CD4-positive, alpha-beta T cell treated with Interleukin-15 for 4 hours (primary cell): ENCODE measurements at regions not wholly inside any gene's neighbourhood (a gene's known extent, or its start where the extent isn't known, plus 50 kb on each side); places are given as distances from the start of the nearest gene placed in this dataset.

Experiments
- DNase-seq: peaks from one replicate; pipeline ENCODE4 v3.0.0-alpha.2; 2020; ENCODE audit warnings: low spot score

GRCh38 chr5:166505067-166505466, 1786.4 kb upstream of the WWC1 start:
- no peak for DNase-seq

- DNase-seq: no peak
Measured at GRCh38 chr5:166505544-166505943, 1785.9 kb upstream of the WWC1 start.

DNA sequence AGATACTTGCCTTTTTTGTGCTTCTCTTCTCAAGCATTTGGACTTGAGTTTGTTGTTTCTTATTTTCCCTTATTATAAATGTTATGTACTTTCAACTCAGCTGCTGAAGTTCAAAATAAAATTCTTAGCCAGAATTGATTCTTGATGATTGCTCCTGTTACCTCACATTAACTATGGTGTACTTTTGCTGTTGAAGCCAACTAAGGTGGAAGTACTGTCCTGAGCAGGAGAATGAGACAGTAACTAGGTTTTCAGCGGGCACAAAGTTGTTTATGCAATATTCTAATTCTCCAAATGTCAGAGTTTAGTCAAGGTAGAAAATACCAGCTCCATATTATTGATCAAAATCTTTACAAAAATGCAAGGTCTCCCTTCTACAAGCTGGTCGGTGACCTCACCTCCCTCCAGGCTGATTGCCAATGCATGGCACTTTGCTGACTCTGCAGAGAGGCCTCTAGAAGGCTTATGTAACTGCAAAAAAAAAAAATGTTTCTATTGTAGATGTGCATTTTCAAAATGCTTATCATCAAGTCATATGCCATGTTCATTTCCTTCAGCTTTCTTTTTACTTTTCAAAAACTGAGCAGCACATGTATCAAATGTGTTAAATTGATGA, 1783.5 kb upstream of the WWC1 start:
- DNase-seq: no peak

DNA sequence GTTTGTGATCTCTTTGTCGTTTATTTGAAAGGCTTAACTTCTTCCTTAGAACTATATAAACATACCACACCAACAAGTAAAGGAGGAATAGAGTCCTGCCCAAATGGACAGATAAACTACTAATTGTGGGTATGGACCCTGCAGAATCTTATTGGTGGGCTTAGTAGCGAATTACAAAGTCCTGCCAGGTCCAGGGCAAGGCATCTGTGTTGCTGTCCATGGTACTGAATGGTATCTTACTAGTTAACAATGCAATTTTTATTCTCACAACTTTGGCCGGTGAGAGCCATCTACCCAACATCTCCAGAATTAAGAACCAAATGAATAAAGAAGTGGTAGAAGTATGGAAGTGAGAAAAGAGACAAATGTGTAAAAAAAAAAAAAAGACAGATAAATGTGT, 1782.4 kb upstream of the WWC1 start:
- DNase-seq: no peak

GRCh38 chr5:166517976-166518375, 1773.5 kb upstream of the WWC1 start:
- no peak for DNase-seq

DNA sequence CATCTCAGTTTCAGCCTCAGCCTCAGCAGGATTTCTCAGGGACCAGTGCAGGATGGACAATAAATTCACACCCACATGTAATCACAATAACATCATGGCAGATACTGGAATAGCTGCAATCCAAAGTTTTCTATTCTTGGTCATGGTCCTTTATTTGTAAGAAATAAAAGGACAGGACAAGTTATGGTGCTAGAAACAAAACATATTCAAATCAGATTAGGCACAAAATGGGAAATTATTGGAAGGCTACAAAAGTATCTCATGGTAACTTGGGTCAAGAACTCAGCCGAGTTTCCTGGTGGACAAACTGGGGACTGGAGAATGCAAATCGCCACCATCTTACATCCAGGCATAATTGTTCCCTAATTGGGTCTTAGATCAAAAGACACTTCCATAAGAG, 1768.2 kb upstream of the WWC1 start:
- DNase-seq: no peak

GRCh38 chr5:166529200-166529599, 1762.2 kb upstream of the WWC1 start:
- DNase-seq: no peak

DNA sequence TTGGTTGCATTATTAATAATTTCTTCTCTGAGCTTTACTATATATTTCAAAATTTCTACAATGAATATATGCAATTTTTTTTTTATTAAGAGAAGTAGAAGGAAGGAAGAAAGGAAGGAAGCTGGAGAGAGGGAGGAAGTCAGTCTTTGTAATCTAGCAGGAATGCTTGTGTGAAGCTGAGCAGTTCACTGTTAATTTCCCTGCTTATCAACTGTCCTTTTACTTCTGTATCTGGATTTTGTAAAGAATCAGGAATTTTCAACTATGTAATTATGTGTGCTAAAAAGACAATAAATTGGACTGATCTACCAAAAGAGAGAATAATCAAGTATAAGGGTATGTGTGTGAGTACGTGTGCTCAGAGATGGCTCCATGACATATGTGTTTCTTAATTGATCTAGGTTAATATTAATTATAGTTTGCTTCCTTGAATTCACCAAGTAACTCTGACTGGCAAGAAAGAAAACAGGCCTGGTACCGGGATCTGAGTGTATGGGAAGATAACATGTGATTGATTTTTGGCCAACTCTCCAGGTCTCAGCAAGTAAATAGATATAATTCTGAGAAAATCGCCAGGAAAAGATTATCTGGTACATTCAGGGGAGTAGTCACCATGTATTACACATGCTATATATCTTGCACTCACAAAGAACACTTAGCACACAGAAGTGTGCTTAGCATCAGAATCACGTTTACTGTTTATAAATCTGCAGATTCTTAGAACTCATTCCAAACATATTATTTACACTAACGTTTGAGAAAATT, 1758.8 kb upstream of the WWC1 start:
- no peak for DNase-seq

DNA sequence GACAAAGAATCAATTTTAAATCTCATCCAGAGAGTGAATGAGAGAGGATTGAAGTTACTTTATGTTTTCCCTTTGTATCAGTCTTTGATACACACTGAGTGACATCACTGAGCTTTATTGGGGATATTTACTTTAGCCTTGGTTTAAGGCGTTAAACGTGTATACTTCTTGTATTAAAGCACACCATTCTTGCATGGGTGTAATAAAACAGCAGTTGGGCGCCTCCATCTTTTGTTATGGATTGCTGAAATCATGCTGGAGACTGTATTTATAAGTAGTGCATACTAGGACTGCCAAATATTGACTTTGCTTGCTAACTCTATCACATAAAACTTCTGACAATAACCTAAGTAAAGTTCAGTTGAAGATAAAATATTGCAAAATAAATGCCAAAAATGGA, 1755.8 kb upstream of the WWC1 start:
- no peak for DNase-seq

- DNase-seq: no peak
Measured at GRCh38 chr5:166540156-166540555, 1751.3 kb upstream of the WWC1 start.

DNA sequence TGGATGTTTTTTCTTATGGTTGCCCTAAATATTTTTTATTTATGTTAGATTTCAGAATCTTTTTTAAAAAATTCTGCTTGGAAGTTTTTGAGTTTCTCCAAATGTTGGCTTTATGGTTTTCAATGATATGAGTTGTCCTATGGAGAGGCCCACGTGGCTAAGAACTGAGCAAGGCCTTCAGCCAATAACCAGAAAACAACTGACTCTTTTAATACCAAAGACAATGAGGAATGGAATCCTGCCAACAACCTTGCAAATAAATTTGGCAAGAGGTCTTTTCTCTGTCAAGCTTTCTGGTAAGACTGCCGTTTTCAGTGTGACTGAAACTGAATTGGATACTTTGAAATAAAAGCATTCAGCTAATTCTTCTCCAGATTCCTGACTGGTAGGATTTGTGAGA, 1740.1 kb upstream of the WWC1 start:
- no peak for DNase-seq

- DNase-seq: no peak
Measured at GRCh38 chr5:166553778-166554177, 1737.7 kb upstream of the WWC1 start.

GRCh38 chr5:166561759-166562158, 1729.7 kb upstream of the WWC1 start:
- no peak for DNase-seq

DNA sequence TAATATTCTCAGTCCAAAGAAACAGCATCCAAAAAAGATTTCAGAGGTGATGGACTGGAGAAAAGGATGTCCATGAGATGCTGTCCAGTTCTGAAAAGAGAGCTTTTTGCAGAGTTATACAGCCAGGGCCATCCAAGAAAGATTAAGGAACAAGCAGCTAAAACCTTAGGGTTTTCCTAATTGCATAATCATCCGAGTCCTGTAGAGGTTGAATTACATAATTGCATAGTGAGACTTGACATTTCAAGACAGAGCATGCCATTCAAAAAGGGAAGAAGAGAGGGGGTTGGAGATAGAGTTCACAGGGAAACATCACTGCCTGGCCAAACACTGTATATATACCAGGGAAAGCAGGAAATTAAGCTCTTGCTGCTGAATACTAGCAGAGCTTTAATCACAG, 1729.2 kb upstream of the WWC1 start:
- no peak for DNase-seq

GRCh38 chr5:166566725-166567124, 1724.7 kb upstream of the WWC1 start:
- no peak for DNase-seq

- DNase-seq: no peak
Measured at GRCh38 chr5:166570865-166571264, 1720.6 kb upstream of the WWC1 start.

DNA sequence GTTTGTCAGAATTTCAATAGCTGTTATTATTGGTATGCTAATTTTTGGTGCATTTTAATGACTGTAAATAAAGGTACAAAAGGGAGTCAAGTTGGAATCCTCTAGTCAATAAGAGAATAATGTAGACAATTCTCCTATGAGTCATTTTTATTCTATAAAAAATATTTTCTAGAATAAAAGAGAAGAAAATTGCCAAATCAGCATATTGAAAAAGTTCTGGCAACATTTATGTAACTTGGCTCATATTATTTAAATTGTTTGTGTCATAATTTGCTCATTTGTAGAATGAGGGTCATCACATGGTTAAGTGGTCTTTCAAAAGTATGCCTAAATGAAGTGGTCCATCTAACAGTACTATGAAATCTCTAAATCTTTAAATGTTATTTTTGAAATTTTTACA, 1719.8 kb upstream of the WWC1 start:
- no peak for DNase-seq

DNA sequence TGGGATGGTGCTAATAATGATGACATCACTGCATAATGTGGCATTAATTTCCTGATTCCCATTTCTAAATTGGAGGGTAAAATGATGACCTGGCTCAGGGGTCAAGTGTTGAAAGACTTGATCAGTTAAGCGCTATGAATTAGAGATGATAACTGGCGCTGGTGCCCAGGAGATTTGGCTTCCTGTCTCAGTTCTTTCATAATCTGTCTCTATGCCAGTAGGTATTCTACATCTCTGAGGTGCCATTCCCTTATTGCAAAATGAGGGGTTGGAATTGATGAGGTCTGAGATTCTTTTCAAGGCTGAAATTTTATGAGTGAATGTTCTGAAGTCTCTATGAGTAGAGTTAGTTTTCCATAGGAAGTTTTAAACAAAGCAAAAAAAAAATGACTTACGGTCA, 1715.1 kb upstream of the WWC1 start:
- no peak for DNase-seq

DNA sequence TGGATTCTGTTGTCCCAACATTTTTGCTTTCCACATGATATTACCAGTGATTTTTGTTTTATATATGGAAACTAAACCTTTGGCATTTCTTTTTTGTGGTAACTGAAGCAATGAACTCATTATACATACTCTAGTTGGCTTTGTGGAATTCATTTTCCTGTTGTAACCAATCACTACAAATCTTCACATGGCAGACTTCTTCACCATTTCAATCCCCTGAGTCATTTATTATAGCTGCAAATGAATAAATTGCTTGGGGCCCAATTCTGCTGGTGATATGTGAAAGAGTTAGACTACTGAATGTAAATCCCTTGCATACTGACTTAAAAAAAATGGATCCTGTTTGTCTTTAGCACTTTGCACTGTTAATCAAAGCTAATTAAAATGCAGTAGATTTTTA, 1709.6 kb upstream of the WWC1 start:
- no peak for DNase-seq

DNA sequence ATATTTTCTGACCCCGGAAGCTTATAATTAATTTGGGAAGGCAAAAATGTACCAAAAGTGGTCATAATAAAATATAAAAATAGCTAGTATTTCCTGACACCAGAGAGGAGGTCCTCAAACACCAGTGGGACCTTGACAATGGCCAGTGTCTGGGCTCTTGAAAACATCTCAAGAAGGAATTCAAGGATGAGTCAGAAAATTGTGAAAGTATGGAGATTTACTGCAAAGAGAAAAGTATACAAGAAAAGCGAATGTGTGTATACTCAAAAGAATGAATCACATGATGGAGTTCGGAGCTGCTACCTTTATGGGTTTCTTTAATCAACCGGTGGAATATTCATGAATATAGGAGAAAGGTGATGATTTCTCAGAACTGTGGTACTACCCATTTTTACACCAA, 1709.0 kb upstream of the WWC1 start:
- no peak for DNase-seq

GRCh38 chr5:166594567-166594966, 1696.9 kb upstream of the WWC1 start:
- DNase-seq: no peak

DNA sequence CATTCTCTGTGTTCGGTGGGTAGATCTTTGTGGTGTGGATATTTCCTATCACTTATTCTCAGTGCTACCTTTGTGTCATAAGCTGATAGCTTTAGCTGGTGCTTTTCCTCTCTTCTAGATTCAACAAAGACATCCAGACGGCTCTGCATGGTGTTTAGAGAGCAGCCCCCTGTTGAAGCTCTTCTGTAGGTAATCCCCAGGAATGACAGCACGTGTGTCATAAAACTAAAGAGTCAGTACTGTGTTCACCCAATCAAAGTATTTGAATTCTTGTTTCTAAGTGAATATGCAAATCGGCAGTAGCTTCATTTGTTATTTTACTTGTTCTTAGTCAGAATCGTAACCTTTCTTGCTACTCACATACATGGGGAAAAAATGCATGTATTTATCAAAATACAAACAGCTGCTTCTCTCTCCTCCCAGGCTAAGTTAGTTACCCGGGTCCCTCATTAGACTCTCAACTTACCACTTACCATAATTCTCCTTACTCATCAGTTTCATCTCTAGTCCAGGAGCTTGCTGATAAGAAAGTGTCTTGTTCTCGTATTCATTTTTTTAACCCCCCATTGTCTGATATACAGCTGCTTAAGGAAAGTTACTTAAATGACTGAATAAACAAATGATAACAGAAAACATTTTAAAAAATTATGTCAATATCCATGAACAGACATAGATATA, 1696.0 kb upstream of the WWC1 start:
- no peak for DNase-seq

DNA sequence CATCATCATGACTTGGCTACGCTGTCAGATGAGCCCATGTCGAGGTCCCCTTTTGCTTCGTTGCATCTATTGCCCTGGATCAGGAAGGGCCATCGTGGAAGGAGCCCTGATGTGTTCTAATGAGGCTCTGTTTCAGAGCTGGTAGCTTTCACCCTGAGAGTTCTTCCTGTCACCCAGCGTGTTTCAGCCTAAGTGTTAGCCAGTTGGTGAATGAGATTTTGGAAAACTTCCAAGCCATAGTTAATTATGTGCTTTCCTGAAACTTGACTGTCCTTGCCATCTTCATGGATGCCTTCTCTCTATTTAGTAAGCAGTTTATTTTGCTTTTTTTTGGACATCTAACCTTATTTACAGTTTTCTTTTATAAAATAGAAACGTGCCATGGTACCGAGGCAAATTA, 1695.4 kb upstream of the WWC1 start:
- DNase-seq: no peak

DNA sequence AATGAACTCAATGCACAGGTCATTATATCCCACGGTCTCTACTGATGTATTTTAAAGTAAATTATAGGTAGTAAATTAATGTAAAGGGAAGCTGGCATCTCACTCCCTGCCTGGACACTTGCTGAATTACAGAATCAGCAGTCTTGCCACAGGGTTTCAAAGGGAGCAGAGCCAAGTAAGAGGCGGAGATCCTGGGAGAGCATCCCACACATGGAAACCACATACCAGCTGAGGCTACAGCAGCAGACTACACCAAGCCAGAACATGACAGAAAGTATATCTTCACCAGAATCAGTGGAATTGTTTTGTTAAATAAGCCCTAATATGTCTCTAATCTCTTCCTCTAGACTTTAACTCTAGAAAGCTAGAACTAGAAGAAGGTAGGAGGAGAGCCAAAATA, 1689.2 kb upstream of the WWC1 start:
- DNase-seq: no peak
